ENCODE measurements at regions not wholly inside any gene's neighbourhood (a gene's known extent, or its start where the extent isn't known, plus 50 kb on each side); places are given as distances from the start of the nearest gene placed in this dataset.

- TF ChIP-seq POLR2AphosphoS5 (IDR thresholded peaks at IDR 0.05) (no peak), CTCF (IDR thresholded peaks at IDR 0.05) (no peak)
Observed at GRCh38 chr10:29861811-29862505, 197.4 kb downstream of the JCAD start.
